Effector CD8-positive, alpha-beta T cell (primary cell): ENCODE measurements at regions not wholly inside any gene's neighbourhood (a gene's known extent, or its start where the extent isn't known, plus 50 kb on each side); places are given as distances from the start of the nearest gene placed in this dataset.
"Not testable (repeated sequence)": the region's sequence is repeated elsewhere in the genome, so short reads cannot be mapped to it uniquely, and the experiment has no call there.

ENCODE experiments used
- DNase-seq: peaks from one replicate; lab custom pipeline; 2025; lab: John Stamatoyannopoulos, UW

DNA sequence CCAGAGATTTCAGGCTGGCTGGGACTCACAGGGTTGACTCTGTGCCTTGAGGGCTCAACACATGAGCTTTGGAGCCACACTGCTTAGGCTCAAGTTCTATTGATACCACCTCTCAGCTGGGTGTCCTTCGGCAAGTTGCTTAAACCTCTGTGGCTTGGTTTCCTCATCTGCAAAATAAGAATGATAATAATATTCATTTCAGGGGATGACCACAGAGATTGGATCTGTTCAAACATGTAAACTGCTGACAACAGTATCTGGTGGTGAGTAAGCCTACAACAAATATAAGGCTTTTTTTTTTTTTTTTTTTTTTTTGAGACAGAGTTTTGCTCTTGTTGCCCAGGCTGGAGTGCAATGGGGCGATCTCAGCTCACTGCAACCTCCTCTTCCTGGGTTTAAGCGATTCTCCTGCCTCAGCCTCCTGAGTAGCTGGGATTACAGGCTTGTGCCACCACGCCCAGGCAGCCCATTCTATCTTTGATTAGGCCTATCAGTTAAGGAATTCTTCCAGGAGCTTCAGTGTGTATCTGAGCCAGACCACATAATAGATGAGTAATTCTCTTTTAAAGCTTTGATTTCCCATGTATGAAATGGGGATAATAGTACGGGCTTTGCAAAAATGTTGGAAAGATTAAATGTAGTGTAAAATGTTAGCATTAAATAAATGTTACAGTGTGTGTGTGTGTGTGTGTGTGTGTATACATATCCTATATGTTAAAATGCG, 437.6 kb downstream of the PRDM2 start:
- DNase-seq, result no peak

DNA sequence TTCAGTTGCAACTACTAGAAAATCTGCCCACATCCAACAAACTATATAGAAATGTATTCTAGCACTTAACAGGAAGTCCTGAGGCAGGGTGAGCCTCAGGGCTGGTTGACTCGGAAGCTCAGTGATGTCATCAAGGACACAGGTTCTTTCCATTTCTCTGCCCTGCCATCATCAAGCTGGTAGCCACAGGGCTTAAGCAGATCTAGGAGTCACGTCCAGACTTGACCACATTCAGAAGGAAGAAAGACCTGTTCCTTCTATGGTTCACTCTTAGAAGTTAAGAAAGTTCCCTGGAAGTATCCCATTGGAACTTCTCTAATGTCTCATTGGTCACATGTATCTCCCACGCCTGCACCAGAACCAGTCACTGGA, 438.1 kb downstream of the PRDM2 start:
- DNase-seq, result no peak

DNA sequence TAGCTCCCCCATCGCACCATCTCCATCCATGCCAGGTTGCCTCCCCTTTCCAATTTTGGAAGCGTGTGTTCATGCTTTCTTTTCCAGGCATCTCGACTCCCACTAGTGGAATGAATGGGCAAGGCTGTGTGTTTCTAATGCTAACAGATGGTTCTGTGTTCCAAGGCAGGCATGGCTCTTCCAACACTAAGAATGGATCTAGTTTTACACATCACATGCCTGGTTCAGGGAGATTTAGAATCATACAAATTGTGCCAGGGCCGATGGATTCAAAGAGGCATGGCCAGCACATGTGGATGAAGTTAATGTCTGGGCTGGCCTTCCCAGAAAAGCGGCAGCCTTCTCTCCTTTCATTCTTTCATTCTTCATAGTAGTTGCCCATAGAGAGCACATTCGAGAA, 438.7 kb downstream of the PRDM2 start:
- no peak for DNase-seq

DNA sequence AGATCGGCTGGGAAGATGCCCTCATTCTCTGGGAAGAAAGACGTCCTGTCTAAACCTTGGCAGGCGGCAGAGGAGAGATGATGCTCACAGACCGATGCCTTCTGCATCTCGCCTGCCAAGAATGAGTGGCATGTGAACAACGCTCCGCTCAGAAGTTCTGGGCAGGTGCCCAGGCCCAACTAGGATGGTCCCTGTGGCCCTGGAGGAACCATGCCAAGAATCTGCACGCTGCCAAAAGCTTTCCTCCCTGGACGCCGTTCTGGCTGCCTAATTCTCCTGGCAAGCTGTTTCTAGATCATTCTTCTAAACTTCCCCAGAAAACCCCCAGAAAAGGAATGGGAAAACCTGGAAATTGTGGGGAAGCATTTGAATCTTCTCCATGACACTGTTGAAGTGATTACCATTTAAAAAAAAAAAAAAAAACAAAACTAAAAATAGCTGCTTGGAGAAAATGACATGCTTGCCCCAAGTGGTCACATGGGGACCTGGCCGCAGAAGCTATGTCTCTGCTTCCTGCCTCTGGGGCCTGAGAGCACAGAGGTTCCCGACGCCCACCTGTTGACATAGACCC, 440.9 kb downstream of the PRDM2 start:
- DNase-seq, result no peak

DNA sequence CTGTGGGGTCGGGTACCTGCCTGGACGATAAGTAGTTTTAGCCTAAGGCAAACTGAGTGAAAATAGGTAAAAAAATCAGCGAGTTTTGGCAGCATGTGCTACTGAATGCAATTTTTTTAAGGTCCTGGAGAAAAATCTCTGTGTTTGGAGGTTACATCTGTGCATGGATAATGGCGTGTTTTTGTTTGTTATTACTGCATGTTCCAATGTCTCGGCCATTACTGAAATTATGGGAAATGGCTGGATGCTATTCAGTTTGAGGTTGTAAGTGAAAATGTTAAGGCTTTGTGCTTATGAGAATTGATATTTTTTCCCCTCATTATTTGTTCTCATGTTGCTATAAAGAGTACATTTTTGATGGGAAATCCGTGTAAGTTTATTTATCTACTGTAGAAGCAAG, 441.7 kb downstream of the PRDM2 start:
- no peak for DNase-seq

DNA sequence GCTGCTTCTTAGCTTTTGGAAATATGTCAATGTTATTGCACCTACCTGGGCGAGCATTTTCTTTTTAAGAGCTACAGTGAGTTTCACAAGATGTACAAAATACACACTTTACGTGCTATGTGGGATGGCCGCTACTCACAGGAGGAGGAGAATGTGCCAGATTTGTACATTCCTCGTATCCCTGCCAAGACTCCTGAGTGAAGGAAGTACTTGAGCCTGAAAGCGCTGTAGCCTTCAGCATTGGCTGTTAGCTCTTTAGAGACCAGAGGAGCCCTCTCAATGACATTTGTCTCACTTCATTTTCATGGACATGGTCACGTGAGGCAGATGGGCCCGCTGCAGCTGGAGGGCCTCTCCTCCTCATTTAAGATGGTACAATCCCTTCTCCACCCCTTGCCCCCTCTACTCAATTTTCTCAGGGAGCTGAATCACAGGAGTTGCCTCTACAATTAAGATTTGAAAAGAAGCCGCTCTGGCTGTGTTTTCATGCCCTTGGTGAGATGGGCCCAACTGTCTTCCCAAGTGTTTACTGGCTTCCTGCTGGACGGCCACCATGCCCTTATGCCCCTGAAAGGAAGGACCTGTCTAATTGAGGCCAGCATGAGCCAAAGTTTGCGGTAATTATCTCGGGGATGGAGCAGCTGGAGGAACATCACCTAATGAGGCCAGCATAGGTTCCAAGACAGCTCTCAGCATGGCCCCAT, 442.6 kb downstream of the PRDM2 start:
- no peak for DNase-seq

DNA sequence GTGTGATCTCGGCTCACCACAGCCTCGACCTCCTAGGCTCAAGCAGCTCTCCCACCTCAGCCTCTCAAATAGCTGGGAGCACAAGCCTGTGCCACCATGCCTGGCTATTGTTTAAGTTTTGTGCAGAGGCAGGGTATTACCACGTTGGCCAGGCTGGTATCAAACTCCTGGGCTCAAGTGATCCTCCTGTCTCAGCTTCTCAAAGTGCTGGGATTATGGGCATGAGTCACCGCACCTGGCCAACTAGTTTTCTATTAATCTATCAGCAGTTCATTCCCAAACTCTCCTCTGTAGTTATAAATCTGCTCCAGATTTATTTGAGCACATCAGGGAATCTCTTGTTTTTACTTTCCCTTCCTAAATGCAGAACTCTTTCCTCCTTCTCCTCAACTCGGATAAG, 443.8 kb downstream of the PRDM2 start:
- DNase-seq, result no peak

DNA sequence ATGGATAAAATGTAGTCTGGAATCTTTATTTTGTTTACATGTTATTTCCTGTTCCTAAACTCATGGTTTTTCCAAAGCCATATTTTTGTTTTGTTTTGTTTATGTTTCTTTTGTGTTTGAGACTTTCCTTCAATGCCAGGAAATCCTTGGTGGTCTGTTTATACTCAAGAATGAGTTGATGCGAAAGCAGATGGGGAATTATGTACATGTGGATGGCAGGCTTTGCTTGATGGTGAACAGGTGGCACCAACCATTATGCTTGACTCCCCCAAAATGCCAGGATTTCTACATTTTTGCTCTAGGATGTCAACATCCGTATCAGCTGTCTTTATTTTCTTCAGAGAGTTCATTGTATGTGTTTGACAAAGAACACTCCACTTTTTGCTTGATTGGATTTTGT, 448.5 kb downstream of the PRDM2 start:
- no peak for DNase-seq

DNA sequence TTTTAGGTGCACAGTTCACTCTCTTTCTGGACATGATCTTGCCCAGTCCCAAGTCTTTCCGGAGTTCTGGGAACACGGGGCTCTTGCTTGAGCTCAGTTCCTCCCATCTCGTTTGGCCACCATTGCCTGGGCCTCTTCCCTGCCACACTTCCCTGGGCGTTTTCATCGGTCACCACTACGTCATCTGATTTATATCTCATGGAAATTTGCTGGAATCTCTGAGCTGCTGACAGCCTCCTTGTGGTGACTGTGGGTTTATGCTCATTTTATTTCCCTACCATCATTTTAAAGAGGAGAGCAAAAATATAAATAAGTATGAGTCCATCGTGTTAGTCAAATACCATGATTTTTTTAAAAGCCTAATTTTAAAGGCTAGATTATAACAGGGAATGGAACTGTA, 449.1 kb upstream of the KAZN start:
- DNase-seq, result no peak

DNA sequence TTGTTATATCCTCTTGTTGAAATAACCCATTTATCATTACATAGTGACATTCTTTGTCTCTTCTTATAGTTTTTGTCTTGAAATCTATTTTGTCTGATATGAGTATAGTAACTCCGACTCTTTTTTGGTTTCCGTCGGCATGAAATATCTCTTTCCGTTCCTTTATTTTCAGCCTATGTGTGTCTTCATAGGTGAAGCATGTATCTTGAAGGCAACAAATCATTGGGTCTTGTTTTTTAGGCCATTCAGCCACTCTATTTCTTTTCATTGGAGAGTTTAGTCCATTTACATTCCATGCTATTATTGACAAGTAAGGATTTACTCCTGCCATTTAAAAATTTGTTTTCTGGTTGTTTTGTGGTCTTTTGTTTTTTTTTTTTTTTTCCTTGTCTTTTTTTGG, 441.9 kb upstream of the KAZN start:
- DNase-seq, result no peak

DNA sequence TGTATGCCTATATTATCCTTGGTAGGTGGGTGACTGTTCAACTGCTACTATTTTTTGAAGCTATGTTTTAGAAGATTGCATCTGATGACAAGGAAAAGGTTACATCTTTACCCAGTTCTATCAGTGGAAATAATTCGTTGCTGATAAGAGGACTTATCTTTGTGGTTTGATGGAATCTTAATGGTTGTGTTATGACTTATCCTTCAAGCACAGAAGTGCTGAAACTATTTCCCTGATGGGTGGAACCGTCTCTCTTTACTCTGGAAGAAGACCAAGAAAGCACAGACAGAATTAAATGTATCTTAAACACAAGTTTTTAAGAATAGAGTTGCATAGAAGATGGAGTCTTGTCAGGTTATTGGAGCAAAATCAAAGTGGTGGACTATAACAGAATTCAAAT, 437.7 kb upstream of the KAZN start:
- no peak for DNase-seq

DNA sequence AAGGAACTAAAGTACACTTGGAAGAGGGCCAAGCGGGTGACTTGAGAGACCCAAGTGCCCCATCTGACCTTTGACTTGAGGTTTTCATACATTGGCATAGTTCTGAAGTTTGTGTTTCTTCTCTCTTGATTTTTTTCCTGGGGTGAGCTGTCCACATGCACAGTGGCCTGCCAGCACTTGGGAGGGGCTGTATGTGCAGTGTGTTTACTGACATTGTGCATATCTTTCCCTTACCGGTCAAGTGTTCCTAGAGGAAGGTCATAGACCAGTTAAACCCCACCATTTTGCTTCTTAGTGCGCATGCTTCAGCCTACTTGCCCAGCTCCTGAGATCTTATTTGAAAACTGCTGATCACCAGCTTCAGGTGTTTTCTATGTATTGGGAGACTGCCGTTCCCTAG, 435.2 kb upstream of the KAZN start:
- DNase-seq, result no peak

DNA sequence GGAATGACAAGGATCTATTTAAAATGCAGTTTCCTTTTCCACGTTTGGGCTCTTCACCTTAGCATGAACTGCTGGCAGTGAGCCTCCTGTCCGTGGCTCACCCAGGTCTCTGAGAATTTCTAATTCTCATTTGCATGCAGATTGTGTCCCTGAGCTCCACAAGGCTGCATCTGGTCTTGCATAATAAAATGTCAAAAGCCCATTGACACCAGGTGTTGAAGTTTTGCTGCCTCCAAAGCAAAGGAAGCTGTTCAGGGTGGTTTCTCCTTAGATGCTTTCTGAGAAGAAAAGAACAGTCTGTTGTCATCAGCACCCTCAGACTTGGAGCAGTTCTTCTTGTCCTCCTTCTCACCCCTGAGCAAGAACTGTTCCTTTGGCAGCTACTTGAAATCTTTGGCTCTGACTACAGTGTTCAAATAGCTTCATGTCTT, 433.1 kb upstream of the KAZN start:
- no peak for DNase-seq

DNA sequence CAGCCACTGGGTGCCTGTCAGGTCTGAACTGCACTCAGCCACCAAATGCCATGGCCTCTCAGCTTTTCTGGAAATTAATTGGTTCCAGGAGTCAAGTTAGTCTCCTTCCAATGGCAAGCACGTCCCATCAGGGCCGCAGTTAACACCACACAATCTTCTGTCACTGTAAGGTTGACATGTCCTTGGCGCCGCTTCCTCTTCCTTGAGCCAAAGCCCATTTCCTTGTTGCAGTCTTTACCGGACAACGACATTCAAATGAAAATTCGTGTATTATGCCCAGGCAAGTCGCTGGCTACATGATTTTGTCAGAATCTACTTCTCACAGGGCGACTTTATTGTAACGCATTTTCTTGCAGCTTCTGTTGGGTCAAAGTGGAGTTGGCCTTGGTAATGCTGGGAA, 430.6 kb upstream of the KAZN start:
- no peak for DNase-seq

DNA sequence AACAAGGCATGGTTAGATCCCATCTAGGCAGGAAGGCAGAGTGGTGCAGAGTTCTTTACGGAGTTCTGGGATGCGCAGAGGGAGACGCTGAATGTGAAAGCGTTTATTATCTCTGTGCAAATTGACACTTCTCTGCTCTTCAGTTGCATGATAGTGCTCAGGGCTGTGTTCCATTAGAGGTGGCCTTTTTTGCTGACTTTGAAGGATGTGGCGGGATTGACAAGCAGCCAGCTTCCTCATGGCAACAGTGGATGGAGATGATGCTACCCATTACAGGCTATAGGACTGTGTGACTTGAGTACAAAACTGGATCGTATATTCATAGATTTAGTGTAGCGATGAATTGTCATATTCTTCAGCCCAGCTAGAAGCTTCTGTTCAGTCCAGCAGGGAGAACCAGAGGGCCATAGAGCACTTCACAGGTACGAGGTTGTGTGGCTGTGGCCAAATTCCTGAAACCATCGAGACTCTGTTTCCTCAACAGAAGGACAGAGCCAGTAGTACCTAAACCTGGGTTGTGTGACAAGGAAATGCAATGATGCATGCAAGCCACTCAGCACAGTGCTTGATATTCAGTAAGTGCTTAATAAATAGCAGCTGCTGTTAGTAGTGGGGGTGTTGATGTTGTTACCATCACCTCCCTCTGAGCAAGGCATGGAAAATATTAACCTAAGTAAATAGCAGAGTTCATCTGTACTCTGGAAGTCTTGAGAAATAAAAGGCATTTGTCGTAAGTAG, 430.0 kb upstream of the KAZN start:
- no peak for DNase-seq

DNA sequence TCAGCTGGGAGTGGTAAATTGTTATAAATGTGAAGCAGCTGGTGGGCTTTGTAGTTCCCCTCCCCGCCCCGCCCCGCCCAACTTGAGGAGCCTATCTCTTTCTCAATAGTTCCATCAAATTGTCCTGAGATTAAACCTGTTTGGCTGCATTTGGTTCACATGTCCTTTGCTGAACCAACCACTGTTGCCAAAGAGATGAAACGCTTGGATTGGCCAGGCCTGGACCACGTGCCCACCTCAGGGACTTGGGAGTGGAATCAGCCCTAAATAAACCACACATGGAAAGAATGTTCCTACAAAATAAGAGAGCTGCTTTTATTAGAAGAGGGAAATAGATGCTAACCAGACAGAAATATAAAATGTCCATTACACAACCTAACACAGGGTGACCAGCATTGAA, 424.9 kb upstream of the KAZN start:
- DNase-seq, result no peak

DNA sequence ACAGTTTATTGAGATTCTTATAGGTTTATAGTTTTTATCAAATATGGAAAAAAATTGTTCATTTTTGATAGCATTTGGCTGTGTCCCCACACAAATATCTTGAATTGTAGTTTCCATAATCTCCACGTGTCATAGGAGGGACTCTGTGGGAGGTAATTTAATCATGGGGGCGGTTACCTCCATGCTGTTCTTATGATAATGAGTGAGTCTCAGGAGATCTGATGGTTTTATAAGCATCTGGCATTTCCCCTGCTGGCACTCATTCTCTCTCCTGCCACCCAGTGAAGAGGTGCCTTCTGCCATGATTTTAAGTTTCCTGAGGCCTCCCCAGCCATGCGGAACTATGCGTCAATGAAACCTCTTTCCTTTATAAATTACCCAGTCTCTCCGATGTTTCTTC, 420.6 kb upstream of the KAZN start:
- not testable (repeated sequence) for DNase-seq

DNA sequence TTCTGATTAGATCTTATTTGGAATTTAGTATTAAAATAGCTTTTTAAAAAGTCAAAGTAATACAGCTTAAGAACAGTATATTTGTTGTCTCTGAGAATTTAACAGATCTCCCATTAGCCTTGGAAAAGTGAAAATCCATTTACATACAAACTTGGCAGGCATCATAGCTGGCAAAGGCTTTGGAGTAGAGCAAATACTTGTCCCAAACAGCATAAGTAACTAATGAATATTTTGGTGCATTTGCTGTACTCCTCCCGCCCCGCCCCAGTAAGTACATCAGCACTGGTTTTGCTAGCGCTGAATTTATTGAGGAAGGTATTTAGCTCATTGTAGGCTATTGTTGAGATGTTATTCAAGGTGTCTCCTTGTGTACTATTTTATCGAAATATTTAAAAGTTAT, 417.7 kb upstream of the KAZN start:
- DNase-seq, result no peak

DNA sequence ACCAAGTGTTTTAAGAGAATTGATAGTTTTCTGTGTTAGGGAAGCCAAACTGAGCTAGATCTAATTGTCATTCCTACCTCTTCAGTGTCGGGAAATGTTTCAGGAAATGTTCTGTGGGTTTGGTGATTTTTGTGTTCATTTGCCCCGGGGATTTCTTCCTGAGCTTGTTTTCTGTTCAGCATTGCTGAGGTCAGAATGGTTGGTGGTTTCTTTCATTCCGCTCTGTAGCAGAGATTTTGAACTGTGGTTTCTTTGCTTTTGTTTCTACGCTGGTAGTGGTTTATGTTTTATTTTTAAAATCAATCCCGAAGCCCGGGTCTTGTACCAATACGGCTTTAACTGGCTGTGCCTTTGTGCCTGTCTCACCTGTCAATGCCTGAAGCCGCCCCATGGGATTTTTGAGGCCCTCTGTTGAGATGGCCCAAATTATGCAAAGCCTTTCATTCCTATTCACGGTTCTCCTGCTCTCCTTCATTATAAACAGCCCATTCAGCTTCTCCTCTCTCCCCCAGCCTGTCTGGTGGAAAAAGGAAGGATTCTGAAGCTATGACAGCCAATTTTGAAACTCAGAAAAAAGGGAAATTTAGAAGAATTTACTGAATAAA, 417.2 kb upstream of the KAZN start:
- no peak for DNase-seq

DNA sequence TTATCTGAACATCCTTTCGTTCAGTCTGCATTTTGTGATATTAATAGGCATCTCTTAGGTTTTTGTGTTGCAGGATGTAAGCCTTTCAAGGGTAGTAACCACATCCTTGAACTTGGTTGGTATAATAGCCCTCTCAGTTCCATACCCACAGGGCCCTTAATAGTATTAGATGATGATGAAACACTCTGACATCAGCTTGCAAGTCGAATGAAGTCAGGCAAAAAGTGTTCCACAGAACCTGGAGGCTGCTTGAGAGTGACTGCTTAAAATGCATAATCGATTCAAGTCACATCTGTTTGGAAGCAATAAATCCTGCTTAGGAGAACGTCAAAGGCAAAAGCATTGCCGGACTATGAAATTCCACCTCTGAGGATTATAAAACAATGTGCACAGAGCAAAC, 415.6 kb upstream of the KAZN start:
- DNase-seq, result no peak

DNA sequence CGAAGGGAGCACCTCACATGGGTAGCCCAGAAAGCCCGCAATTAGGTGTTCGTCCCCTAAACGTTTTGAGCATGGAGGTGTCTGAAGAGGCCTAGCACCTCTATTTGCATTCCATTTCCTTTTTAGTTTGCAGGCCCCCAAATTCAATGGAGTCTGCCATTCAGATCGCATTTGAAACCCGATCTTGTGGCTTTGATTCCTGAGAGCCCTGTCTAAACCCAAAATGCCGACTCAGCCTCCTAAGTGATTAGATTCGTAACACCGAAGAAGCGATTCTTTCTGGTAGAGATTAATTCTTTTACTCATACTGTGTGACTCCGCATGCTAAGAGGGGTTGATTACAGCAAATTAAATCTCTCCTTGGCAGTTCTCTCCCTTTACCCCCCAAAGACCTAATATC, 415.2 kb upstream of the KAZN start:
- DNase-seq, result no peak

DNA sequence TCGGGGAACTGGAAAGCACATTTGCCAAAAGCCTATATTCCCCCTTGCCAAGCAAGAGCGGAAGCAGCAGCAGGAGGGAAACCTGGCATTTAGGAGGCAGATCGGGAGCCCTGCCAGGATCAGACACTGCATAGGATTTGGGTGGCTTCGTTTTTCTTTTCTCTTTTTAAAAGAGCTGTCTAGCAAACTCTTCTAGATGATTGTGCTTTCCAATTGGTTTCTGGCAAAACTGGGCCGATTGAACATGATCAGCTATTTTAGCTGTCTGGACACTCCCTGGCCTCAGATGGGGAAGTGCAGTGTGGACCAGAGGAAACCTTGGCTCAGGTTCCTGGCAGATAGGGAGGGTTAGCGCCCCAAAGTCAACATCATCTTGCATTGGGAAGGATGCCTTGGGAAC, 414.0 kb upstream of the KAZN start:
- DNase-seq, result no peak

DNA sequence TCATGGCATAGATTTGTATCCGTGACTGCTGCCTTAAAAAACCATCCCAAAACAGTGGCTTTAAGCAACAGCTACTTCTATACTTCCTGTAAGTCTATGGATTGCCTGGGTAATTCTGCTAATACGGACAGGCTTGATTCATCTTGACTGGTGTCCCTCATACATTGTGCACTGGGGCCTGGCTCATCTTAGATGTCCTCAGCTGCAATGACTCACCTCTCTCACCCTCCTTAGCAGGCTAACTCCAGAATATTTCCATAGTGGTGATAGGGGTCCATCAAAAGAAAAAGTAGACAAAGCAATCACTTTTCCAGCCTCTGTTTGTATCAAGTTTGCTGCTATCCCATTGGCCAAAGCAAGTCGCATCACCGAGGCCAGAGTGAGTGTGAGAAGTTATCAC, 409.1 kb upstream of the KAZN start:
- DNase-seq, result no peak
